Gastroesophageal sphincter (tissue), 4 donors: ENCODE measurements at regions not wholly inside any gene's neighbourhood (a gene's known extent, or its start where the extent isn't known, plus 50 kb on each side); places are given as distances from the start of the nearest gene placed in this dataset.

ENCODE experiments used
- ATAC-seq: fragments of 150-250 bp; one replicate; pipeline ENCODE4 v1.9.1; 2016; ENCODE audit warnings: mild to moderate bottlenecking, moderate library complexity
- H3K27ac ChIP-seq, 4 donors: fragments of 200-600 bp; sonication (generic) in 3 of 4; 1 replicate in 3 of 4; 2 replicates in 1 of 4; pipeline ENCODE4 v1.5.1; 2016 to 2019
- H3K27me3 ChIP-seq: fragments of 200-600 bp; sonication (generic); one replicate; pipeline ENCODE4 v1.5.1; 2019
- H3K36me3 ChIP-seq, 2 donors: fragments of 200-600 bp; sonication (generic); one replicate each; pipeline ENCODE4 v1.5.1; 2019; ENCODE audit warnings: control low read depth in 1 of 2
- H3K4me1 ChIP-seq, 3 donors: fragments of 200-600 bp; sonication (generic); 1 replicate in 2 of 3; 2 replicates in 1 of 3; pipeline ENCODE4 v1.5.1; 2016 to 2019; ENCODE audit warnings: control low read depth in 2 of 3
- H3K4me3 ChIP-seq, 2 donors: fragments of 200-600 bp; sonication (generic); one replicate each; pipeline ENCODE4 v1.5.1; 2019; ENCODE audit warnings: mild to moderate bottlenecking in 1 of 2, moderate library complexity in 1 of 2
- H3K9me3 ChIP-seq, 3 donors: fragments of 200-600 bp; sonication (generic); one replicate each; pipeline ENCODE4 v1.5.1; 2017 to 2019; ENCODE audit warnings: control low read depth in 2 of 3
- EP300 ChIP-seq: sonication (generic); formaldehyde crosslinking; IDR thresholded peaks from one replicate; pipeline ENCODE4 v1.6.1; 2017; ENCODE audit warnings: antibody characterized with exemption, mild to moderate bottlenecking
- POLR2A ChIP-seq, 2 donors: fragments of 450-650 bp; IDR thresholded peaks; one replicate each; pipeline ENCODE4 v1.6.1; 2017; ENCODE audit warnings: antibody characterized with exemption in 2 of 2, mild to moderate bottlenecking in 2 of 2, moderate library complexity in 1 of 2
- POLR2AphosphoS5 ChIP-seq: sonication (generic); formaldehyde crosslinking; IDR thresholded peaks from one replicate; pipeline ENCODE4 v1.6.1; 2017; ENCODE audit warnings: antibody characterized with exemption
- WGBS, 2 donors: methylation state at CpG; one replicate each; pipeline ENCODE4 v1.1.5; 2018; ENCODE audit warnings: low coverage in 1 of 2; 5-methylcytosine and 5-hydroxymethylcytosine counted together
- TF ChIP-seq, protein P1 (sequence below), 4 experiments: fragments of 200-600 bp in 2 of 4; fragments of 450-650 bp in 2 of 4; sonication (generic) in 1 of 4; IDR thresholded peaks; one replicate each; pipeline ENCODE4 v1.5.1; 2017 to 2019; ENCODE audit warnings: antibody characterized with exemption in 4 of 4, mild to moderate bottlenecking in 2 of 4, moderate library complexity in 2 of 4

DNA sequence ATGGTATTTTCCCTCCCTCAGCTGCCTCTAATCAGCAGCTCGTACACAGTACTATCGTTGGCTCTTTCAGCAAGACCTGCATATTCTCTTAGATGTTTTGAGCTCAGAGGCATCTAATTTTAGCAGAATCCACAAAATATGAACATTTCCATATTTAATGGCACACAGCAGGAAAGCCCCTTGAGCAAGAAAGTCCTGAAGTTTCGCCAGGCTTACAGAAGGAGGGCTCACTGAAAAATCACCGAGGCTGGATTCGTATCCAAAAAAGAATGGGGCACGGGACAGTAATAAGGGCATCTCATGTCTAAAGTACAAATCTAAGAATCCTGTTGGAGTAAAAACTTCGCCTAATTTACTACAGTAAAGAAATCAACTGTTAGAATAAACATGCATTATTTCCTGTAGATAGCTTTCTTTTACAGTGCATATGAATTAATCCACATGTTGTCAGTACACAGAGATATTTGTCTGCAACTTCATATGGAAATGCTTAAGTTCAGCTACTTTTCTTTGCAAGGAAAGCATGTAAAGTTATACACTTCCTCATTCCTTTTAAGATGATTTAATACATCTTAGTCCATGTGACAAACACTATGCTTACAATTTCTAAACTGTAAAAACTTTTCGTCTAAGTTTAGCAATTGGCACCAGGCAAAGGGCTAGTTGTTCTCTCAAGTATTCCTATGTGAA is 1205.3 kb upstream of the ADGRL4 start:
- 38 to 49% methylated on average over 7 to 8 of the region's 8 CpGs for WGBS, 2 donors
- no peak overlapping the region for H3K27ac ChIP-seq
- peaks cover 0 to 8% (median 0%) of the 10 kb centered on the region in 3 donors for H3K4me1 ChIP-seq
- TF ChIP-seq POLR2A (IDR thresholded peaks at IDR 0.05), result no peak
- TF ChIP-seq, protein P1, sequence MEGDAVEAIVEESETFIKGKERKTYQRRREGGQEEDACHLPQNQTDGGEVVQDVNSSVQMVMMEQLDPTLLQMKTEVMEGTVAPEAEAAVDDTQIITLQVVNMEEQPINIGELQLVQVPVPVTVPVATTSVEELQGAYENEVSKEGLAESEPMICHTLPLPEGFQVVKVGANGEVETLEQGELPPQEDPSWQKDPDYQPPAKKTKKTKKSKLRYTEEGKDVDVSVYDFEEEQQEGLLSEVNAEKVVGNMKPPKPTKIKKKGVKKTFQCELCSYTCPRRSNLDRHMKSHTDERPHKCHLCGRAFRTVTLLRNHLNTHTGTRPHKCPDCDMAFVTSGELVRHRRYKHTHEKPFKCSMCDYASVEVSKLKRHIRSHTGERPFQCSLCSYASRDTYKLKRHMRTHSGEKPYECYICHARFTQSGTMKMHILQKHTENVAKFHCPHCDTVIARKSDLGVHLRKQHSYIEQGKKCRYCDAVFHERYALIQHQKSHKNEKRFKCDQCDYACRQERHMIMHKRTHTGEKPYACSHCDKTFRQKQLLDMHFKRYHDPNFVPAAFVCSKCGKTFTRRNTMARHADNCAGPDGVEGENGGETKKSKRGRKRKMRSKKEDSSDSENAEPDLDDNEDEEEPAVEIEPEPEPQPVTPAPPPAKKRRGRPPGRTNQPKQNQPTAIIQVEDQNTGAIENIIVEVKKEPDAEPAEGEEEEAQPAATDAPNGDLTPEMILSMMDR (IDR thresholded peaks at IDR 0.05), result no peak
- TF ChIP-seq POLR2AphosphoS5, result no peak
- no peak for TF ChIP-seq EP300
- H3K4me3 ChIP-seq, result no peak overlapping the region
- H3K36me3 ChIP-seq, result no peaks in the 10 kb centered on the region
- H3K9me3 ChIP-seq, result no peaks in the 10 kb centered on the region
- no peak for ATAC-seq
- H3K27me3 ChIP-seq, result no peaks in the 10 kb centered on the region

DNA sequence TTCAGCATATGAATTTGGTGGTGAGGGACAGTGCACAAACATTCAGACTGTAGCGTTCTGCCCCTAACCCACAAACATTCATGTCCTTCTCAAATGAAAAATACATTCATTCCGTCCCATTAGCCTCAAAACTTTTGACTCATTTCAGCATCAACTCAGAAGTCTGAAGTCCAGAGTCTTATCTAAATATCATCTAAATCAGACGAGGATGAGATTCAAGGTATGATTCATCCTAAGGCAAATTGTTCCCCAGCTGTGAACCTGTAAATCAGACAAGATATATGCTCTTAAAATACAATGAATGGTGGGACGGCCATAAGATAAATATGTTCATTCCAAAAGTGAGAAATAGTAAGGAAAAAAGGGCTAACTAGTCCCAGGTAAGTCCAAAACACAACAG is 1195.6 kb upstream of the ADGRL4 start:
- Histone ChIP-seq H3K27ac (no peak overlapping the region), H3K36me3 (no peaks in the 10 kb centered on the region), H3K27me3 (no peaks in the 10 kb centered on the region), H3K4me1 (peaks cover 0 to 21% (median 0%) of the 10 kb centered on the region in 3 donors), H3K4me3 (no peak overlapping the region), H3K9me3 (no peaks in the 10 kb centered on the region)
- TF ChIP-seq, protein P1 (IDR thresholded peaks at IDR 0.05), result no peak
- TF ChIP-seq EP300 (no peak), POLR2AphosphoS5 (no peak), POLR2A (IDR thresholded peaks at IDR 0.05) (no peak)
- WGBS, 2 donors, result 83 to 84% methylated on average over 2 to 3 of the region's 4 CpGs
- no peak for ATAC-seq

DNA sequence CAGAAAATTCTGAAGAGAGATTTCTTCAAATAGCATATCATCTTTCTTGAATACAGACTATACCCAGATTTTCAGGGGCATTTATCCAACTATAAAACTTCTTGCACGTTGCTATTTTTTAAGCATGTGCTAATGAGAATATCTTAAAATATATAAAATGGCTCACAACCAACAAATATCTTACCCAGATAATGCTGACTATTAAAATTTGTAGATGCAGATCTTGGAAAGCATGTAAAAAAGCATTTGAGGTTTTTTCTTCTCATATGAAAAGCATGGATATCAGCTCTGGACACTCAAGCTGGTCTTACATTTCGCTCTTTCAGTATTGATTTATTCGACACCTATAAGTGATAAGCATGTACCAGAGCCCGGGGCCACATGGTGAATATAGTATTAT is 1187.7 kb upstream of the ADGRL4 start:
- WGBS, 2 donors, result 93 to 96% methylated on average over 4 of the region's 4 CpGs
- no peak for TF ChIP-seq POLR2A (IDR thresholded peaks at IDR 0.05)
- TF ChIP-seq POLR2AphosphoS5, result no peak
- TF ChIP-seq, protein P1 (IDR thresholded peaks at IDR 0.05), result no peak
- no peak for TF ChIP-seq EP300
- H3K9me3 ChIP-seq, result no peaks in the 10 kb centered on the region

DNA sequence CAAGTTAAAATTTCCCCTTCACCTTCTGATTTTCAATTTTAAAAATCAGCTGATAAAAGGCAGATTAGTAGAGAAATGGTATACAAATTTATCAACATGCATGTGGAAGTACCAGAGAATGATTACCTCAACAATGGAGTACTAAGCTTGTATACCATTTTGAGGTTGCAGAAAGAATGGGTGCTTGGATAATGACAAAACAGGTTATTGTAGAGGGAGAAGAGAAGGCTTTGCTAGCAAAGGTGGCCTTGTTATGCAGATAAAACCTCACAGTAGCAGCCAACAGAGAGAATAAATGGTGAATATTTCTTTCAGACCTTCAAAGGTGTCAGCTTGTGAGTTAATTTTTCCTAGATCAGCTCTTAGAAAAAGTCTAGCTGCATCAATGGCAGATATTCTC is 1174.9 kb upstream of the ADGRL4 start:
- H3K4me3 ChIP-seq, result no peak overlapping the region
- ATAC-seq, result no peak
- peaks cover 0 to 6% (median 0%) of the 10 kb centered on the region in 3 donors for H3K9me3 ChIP-seq
- H3K4me1 ChIP-seq, result no peaks in the 10 kb centered on the region
- H3K27me3 ChIP-seq, result no peaks in the 10 kb centered on the region
- no peaks in the 10 kb centered on the region for H3K36me3 ChIP-seq
- H3K27ac ChIP-seq, result no peak overlapping the region
- no peak for TF ChIP-seq POLR2A (IDR thresholded peaks at IDR 0.05)
- no peak for TF ChIP-seq EP300
- no peak for TF ChIP-seq POLR2AphosphoS5
- TF ChIP-seq, protein P1 (IDR thresholded peaks at IDR 0.05), result no peak

More for the DNA sequence above, 1187.7 kb upstream of the ADGRL4 start:
- H3K36me3 ChIP-seq, result no peaks in the 10 kb centered on the region
- ATAC-seq, result no peak
- H3K4me3 ChIP-seq, result no peak overlapping the region
- no peak overlapping the region for H3K27ac ChIP-seq
- H3K4me1 ChIP-seq, result peaks cover 0 to 12% (median 0%) of the 10 kb centered on the region in 3 donors
- H3K27me3 ChIP-seq, result no peaks in the 10 kb centered on the region

DNA sequence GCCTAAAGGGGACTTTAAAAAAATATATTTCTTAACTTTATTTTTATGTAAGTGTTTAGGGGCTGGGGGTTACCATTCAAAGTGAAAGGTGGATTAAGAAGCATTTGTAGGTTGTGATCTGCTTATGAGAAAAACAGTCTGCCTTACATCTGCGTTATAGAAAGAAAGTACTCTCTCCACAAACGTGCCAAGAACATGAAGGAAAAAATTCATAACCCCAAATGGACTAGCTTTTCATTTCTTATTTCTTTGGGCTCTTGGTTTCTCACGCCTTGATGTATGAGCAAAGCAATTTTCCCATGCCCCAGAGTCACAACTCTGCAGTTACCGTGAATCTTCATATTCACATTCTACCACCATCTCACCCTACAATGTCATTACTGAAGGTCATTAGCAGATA is 1165.1 kb upstream of the ADGRL4 start:
- H3K9me3 ChIP-seq, result peaks cover 0 to 3% (median 0%) of the 10 kb centered on the region in 3 donors
- no peaks in the 10 kb centered on the region for H3K27me3 ChIP-seq
- no peak for ATAC-seq
- no peak overlapping the region for H3K4me3 ChIP-seq
- H3K36me3 ChIP-seq, result no peaks in the 10 kb centered on the region
- 66 to 78% methylated on average over 4 of the region's 4 CpGs for WGBS, 2 donors
- TF ChIP-seq, protein P1 (IDR thresholded peaks at IDR 0.05), result no peak
- no peak for TF ChIP-seq EP300
- no peak for TF ChIP-seq POLR2A (IDR thresholded peaks at IDR 0.05)
- TF ChIP-seq POLR2AphosphoS5, result no peak
- H3K4me1 ChIP-seq, result peaks cover 0 to 12% (median 0%) of the 10 kb centered on the region in 3 donors
- H3K27ac ChIP-seq, result no peak overlapping the region
